Uterus (tissue), 2 donors: ENCODE measurements at regions not wholly inside any gene's neighbourhood (a gene's known extent, or its start where the extent isn't known, plus 50 kb on each side); places are given as distances from the start of the nearest gene placed in this dataset.

Experiments used
- CTCF ChIP-seq, 4 experiments: fragments of 200-600 bp in 2 of 4; fragments of 450-650 bp in 2 of 4; sonication (generic) in 2 of 4; IDR thresholded peaks; one replicate each; pipeline ENCODE4 v1.5.1; 2016 to 2019; ENCODE audit warnings: antibody characterized with exemption in 4 of 4, mild to moderate bottlenecking in 2 of 4, moderate library complexity in 1 of 4
- POLR2A ChIP-seq, 2 donors: fragments of 450-650 bp; IDR thresholded peaks; one replicate each; pipeline ENCODE4 v1.6.1; 2016; ENCODE audit warnings: antibody characterized with exemption in 2 of 2, mild to moderate bottlenecking in 1 of 2, moderate library complexity in 1 of 2

- TF ChIP-seq POLR2A (IDR thresholded peaks at IDR 0.05): no peak
- TF ChIP-seq CTCF (IDR thresholded peaks at IDR 0.05): no peak
Observed at GRCh38 chr11:115642660-115643059, 138.4 kb upstream of the CADM1 start.
